ENCODE measurements at regions not wholly inside any gene's neighbourhood (a gene's known extent, or its start where the extent isn't known, plus 50 kb on each side); places are given as distances from the start of the nearest gene placed in this dataset.

- no peaks in the 10 kb centered on the region for H3K9me3 ChIP-seq
- no peak overlapping the region for H3K27ac ChIP-seq
- no peak overlapping the region for H3K4me3 ChIP-seq
- DNase-seq (peak; percentile 67), ATAC-seq (peak; percentile 73)
- intact Hi-C loops (cut with DNase I): no loop called here
- H3K27me3 ChIP-seq: peaks cover 5% of the 10 kb centered on the region
- peaks cover 3% of the 10 kb centered on the region for H3K4me1 ChIP-seq
- no peak for TF ChIP-seq CTCF (IDR thresholded peaks at IDR 0.05)
- H3K36me3 ChIP-seq: no peaks in the 10 kb centered on the region
Observed at GRCh38 chr2:136207030-136207623, 89.2 kb upstream of the CXCR4 start.

- no peak for TF ChIP-seq CTCF (IDR thresholded peaks at IDR 0.05)
- no peak for DNase-seq
- Histone ChIP-seq H3K27ac (no peak overlapping the region), H3K4me3 (no peak overlapping the region), H3K9me3 (no peaks in the 10 kb centered on the region), H3K4me1 (peaks cover 3% of the 10 kb centered on the region), H3K36me3 (no peaks in the 10 kb centered on the region), H3K27me3 (peaks cover 5% of the 10 kb centered on the region)
- intact Hi-C loops (cut with DNase I): no loop called here
- no peak for ATAC-seq
Observed at GRCh38 chr2:136206613-136207012, 88.7 kb upstream of the CXCR4 start.

GRCh38 chr2:136205615-136206014 lies 87.7 kb upstream of the CXCR4 start:
- peaks cover 3% of the 10 kb centered on the region for H3K4me1 ChIP-seq
- H3K27ac ChIP-seq: no peak overlapping the region
- peaks cover 5% of the 10 kb centered on the region for H3K27me3 ChIP-seq
- no peak for TF ChIP-seq CTCF (IDR thresholded peaks at IDR 0.05)
- DNase-seq: no peak
- H3K9me3 ChIP-seq: no peaks in the 10 kb centered on the region
- no peaks in the 10 kb centered on the region for H3K36me3 ChIP-seq
- H3K4me3 ChIP-seq: no peak overlapping the region
- ATAC-seq: no peak
- intact Hi-C loops (cut with DNase I): no loop called here

GRCh38 chr2:136204971-136205370 lies 87.0 kb upstream of the CXCR4 start:
- intact Hi-C loops (cut with DNase I): no loop called here
- TF ChIP-seq CTCF (IDR thresholded peaks at IDR 0.05): no peak
- DNase-seq: no peak
- H3K4me3 ChIP-seq: no peak overlapping the region
- peaks cover 5% of the 10 kb centered on the region for H3K27me3 ChIP-seq
- H3K27ac ChIP-seq: no peak overlapping the region
- H3K9me3 ChIP-seq: no peaks in the 10 kb centered on the region
- peaks cover 3% of the 10 kb centered on the region for H3K4me1 ChIP-seq
- peak; percentile 49 for ATAC-seq
- H3K36me3 ChIP-seq: no peaks in the 10 kb centered on the region

GRCh38 chr2:136195226-136195625 lies 77.3 kb upstream of the CXCR4 start:
- no peaks in the 10 kb centered on the region for H3K9me3 ChIP-seq
- H3K4me1 ChIP-seq: no peaks in the 10 kb centered on the region
- ATAC-seq (no peak), DNase-seq (no peak)
- no peaks in the 10 kb centered on the region for H3K36me3 ChIP-seq
- no peak overlapping the region for H3K27ac ChIP-seq
- TF ChIP-seq CTCF (IDR thresholded peaks at IDR 0.05): no peak
- no peaks in the 10 kb centered on the region for H3K27me3 ChIP-seq
- no peak overlapping the region for H3K4me3 ChIP-seq
- intact Hi-C loops (cut with DNase I): no loop called here

GRCh38 chr2:136191041-136191440 lies 73.1 kb upstream of the CXCR4 start:
- H3K27ac ChIP-seq: no peak overlapping the region
- no peaks in the 10 kb centered on the region for H3K4me1 ChIP-seq
- H3K36me3 ChIP-seq: no peaks in the 10 kb centered on the region
- H3K9me3 ChIP-seq: no peaks in the 10 kb centered on the region
- intact Hi-C loops (cut with DNase I): no loop called here
- DNase-seq (no peak), ATAC-seq (no peak)
- no peak for TF ChIP-seq CTCF (IDR thresholded peaks at IDR 0.05)
- no peak overlapping the region for H3K4me3 ChIP-seq
- H3K27me3 ChIP-seq: no peaks in the 10 kb centered on the region
